Lung (tissue), 11 donors: ENCODE measurements at regions not wholly inside any gene's neighbourhood (a gene's known extent, or its start where the extent isn't known, plus 50 kb on each side); places are given as distances from the start of the nearest gene placed in this dataset.

Experiments used
- ATAC-seq: fragments of 200-7000 bp; cut with Tn5 transposase; one replicate; pipeline ENCODE4 v1.9.1; 2020; ENCODE audit warnings: moderate number of reproducible peaks; ENCODE audit not compliant: insufficient read depth, low FRiP score
- DNase-seq, 3 donors: peaks; one replicate each; pipeline ENCODE4 v3.0.0-alpha.2; 2013 to 2017
- H3K27ac ChIP-seq, 2 donors: one replicate each; pipeline ENCODE4 v1.5.1; 2013; ENCODE audit warnings: mild to moderate bottlenecking in 2 of 2, moderate library complexity in 2 of 2, control low read depth in 1 of 2, inconsistent platforms in 1 of 2, low read depth in 1 of 2, low read length in 1 of 2
- H3K27me3 ChIP-seq, 3 donors: one replicate each; pipeline ENCODE4 v1.5.1; 2013; ENCODE audit warnings: low read length in 2 of 3; ENCODE audit not compliant: control insufficient read depth in 3 of 3, insufficient read depth in 3 of 3
- H3K36me3 ChIP-seq, 4 donors: one replicate each; pipeline ENCODE4 v1.5.1; 2013; ENCODE audit warnings: low read length in 4 of 4, mild to moderate bottlenecking in 1 of 4, moderate library complexity in 1 of 4; ENCODE audit not compliant: control insufficient read depth in 4 of 4, insufficient read depth in 4 of 4
- H3K4me1 ChIP-seq, 5 donors: one replicate each; pipeline ENCODE4 v1.5.1; 2013; ENCODE audit warnings: low read length in 5 of 5, mild to moderate bottlenecking in 2 of 5, moderate library complexity in 1 of 5; ENCODE audit not compliant: control insufficient read depth in 5 of 5, insufficient read depth in 5 of 5
- H3K4me3 ChIP-seq: one replicate; pipeline ENCODE4 v1.5.1; 2013; ENCODE audit warnings: mild to moderate bottlenecking, control low read depth, moderate library complexity
- H3K9ac ChIP-seq, 2 donors: one replicate each; pipeline ENCODE4 v1.5.1; 2013; ENCODE audit warnings: low read length in 2 of 2, control low read depth in 1 of 2; ENCODE audit not compliant: insufficient read depth in 1 of 2
- H3K9me3 ChIP-seq, 4 donors: one replicate each; pipeline ENCODE4 v1.5.1; 2013; ENCODE audit warnings: low read length in 3 of 4, mild to moderate bottlenecking in 1 of 4, moderate library complexity in 1 of 4; ENCODE audit not compliant: control insufficient read depth in 4 of 4, insufficient read depth in 3 of 4
- CTCF ChIP-seq: IDR thresholded peaks from 2 replicates; pipeline ENCODE4 v1.5.1; 2012; ENCODE audit warnings: mild to moderate bottlenecking; ENCODE audit errors: control extremely low read depth, extremely low read depth
- WGBS, 2 donors: extraction: QIAGEN DNeasy Blood & Tissue Kit; methylation state at CpG; one replicate each; pipeline ENCODE4 v1.1.7; 2013; 5-methylcytosine and 5-hydroxymethylcytosine counted together
- donor health status: control.
- donor health status: control.
- donor health status: Bipolar disorder and iron deficiency.
- donor health status: healthy.
- donor health status: DM: yes; HTN: yes; CAD: no.

- Histone ChIP-seq H3K9me3 (peaks cover 0 to 5% (median 0%) of the 10 kb centered on the region in 4 donors), H3K27me3 (no peaks in the 10 kb centered on the region), H3K4me1 (peaks cover 0 to 8% (median 0%) of the 10 kb centered on the region in 5 donors), H3K36me3 (no peaks in the 10 kb centered on the region), H3K9ac (no peak overlapping the region), H3K4me3 (no peak overlapping the region), H3K27ac (no peak overlapping the region)
- 75 to 83% methylated on average over 25 of the region's 25 CpGs for WGBS, 2 donors
- ATAC-seq (no peak), DNase-seq (no peak)
- no peak for TF ChIP-seq CTCF
These were observed 579.6 kb upstream of the SALL3 start for GRCh38 chr18:78399992-78400503.

GRCh38 chr18:78402440-78402839, 577.2 kb upstream of the SALL3 start:
- Histone ChIP-seq H3K27ac (no peak overlapping the region), H3K27me3 (no peaks in the 10 kb centered on the region), H3K4me3 (no peak overlapping the region), H3K9me3 (peaks cover 0 to 3% (median 0%) of the 10 kb centered on the region in 4 donors), H3K36me3 (no peaks in the 10 kb centered on the region), H3K4me1 (peaks cover 0 to 20% (median 3%) of the 10 kb centered on the region in 5 donors), H3K9ac (no peak overlapping the region)
- 87 to 93% methylated on average over 7 of the region's 7 CpGs for WGBS, 2 donors
- DNase-seq (no peak), ATAC-seq (no peak)
- no peak for TF ChIP-seq CTCF

- Histone ChIP-seq H3K4me1 (peaks cover 0 to 23% (median 6%) of the 10 kb centered on the region in 5 donors), H3K9me3 (peaks cover 0 to under 1% (median 0%) of the 10 kb centered on the region in 4 donors), H3K27me3 (no peaks in the 10 kb centered on the region), H3K9ac (no peak overlapping the region), H3K4me3 (no peak overlapping the region), H3K36me3 (no peaks in the 10 kb centered on the region), H3K27ac (no peak overlapping the region)
- 80 to 87% methylated on average over 7 of the region's 7 CpGs for WGBS, 2 donors
- TF ChIP-seq CTCF, result no peak
- DNase-seq (no peak), ATAC-seq (no peak)
These were observed 576.7 kb upstream of the SALL3 start for GRCh38 chr18:78402966-78403365.

GRCh38 chr18:78403371-78403770, 576.2 kb upstream of the SALL3 start:
- DNase-seq (peak in 1 of 3 donors; percentile 23), ATAC-seq (no peak)
- TF ChIP-seq CTCF, result no peak
- H3K27ac ChIP-seq, result no peak overlapping the region
- no peaks in the 10 kb centered on the region for H3K27me3 ChIP-seq
- H3K36me3 ChIP-seq, result no peaks in the 10 kb centered on the region
- H3K9me3 ChIP-seq, result no peaks in the 10 kb centered on the region
- H3K4me1 ChIP-seq, result peaks cover 0 to 26% (median 6%) of the 10 kb centered on the region in 5 donors
- H3K9ac ChIP-seq, result no peak overlapping the region
- WGBS, 2 donors, result 76 to 82% methylated on average over 9 of the region's 9 CpGs
- H3K4me3 ChIP-seq, result no peak overlapping the region
